A549 (cell line): ENCODE measurements at regions not wholly inside any gene's neighbourhood (a gene's known extent, or its start where the extent isn't known, plus 50 kb on each side); places are given as distances from the start of the nearest gene placed in this dataset.

Experiments used
- ATAC-seq, 2 experiments: fragments of 200-7000 bp in 1 of 2; fragments of >200 bp in 1 of 2; cut with Nextera tagmentation in 1 of 2; cut with Tn5 transposase in 1 of 2; 3 replicates each; pipeline versions ENCODE4 v1.8.0 to v1.9.1; 2018 to 2020; ENCODE audit warnings: mild to moderate bottlenecking in 1 of 2, moderate library complexity in 1 of 2
- CTCF ChIA-PET: fragments of 300-600 bp; sonication (Branson Sonifier 250); formaldehyde crosslinking; extraction: SDS; loops from one replicate; lab custom pipeline; 2021; ENCODE audit warnings: antibody characterized with exemption, inconsistent platforms; lab: Yijun Ruan, JAX
- POLR2A ChIA-PET: fragments of 350-600 bp; formaldehyde crosslinking; extraction: SDS; loops from one replicate; lab custom pipeline; 2021; ENCODE audit warnings: antibody characterized with exemption, inconsistent platforms; lab: Yijun Ruan, JAX
- DNase-seq, 2 experiments: peaks; one replicate each; pipeline versions ENCODE4 v3.0.0 to v3.0.0-alpha.2; 2011 to 2016; ENCODE audit warnings: low read depth in 1 of 2, low spot score in 1 of 2
- FAIRE-seq: peaks from 2 replicates; lab custom pipeline; 2011; peaks lifted over from hg19 to GRCh38; lab: Jason Lieb, UNC
- H3K27ac ChIP-seq, 2 experiments: fragments of >200 bp; sonication (Bioruptor Twin); formaldehyde crosslinking; 3 replicates each; pipeline ENCODE4 v1.5.1; 2016 to 2017
- H3K4me1 ChIP-seq: fragments of >200 bp; sonication (Bioruptor Twin); formaldehyde crosslinking; 3 replicates; pipeline ENCODE4 v1.6.1; 2016
- H3K4me2 ChIP-seq: fragments of >200 bp; sonication (Bioruptor Twin); formaldehyde crosslinking; 3 replicates; pipeline ENCODE4 v1.6.1; 2016
- H3K4me3 ChIP-seq: fragments of >200 bp; sonication (Bioruptor Twin); formaldehyde crosslinking; 3 replicates; pipeline ENCODE4 v1.5.1; 2016
- H3K9me3 ChIP-seq: fragments of >200 bp; sonication (Bioruptor Twin); formaldehyde crosslinking; 3 replicates; pipeline ENCODE4 v1.6.1; 2016
- BHLHE40 ChIP-seq: IDR thresholded peaks from 2 replicates; pipeline ENCODE4 v1.6.1; 2012; ENCODE audit warnings: low read depth, low read length, inconsistent platforms
- CBX2 ChIP-seq: fragments of 200-600 bp; sonication (generic); IDR thresholded peaks from 2 replicates; pipeline ENCODE4 v1.6.1; 2016; ENCODE audit warnings: low read depth, mild to moderate bottlenecking, borderline replicate concordance
- CBX8 ChIP-seq: fragments of 200-600 bp; sonication (generic); IDR thresholded peaks from 2 replicates; pipeline ENCODE4 v1.6.1; 2016
- CHD2 ChIP-seq: fragments of 150-350 bp; IDR thresholded peaks from 2 replicates; pipeline ENCODE4 v1.6.1; 2014; ENCODE audit warnings: low read length; ENCODE audit not compliant: partially characterized antibody
- CHD4 ChIP-seq: fragments of 200-600 bp; sonication (generic); IDR thresholded peaks from 2 replicates; pipeline ENCODE4 v1.6.1; 2016; ENCODE audit warnings: antibody characterized with exemption, mild to moderate bottlenecking, borderline replicate concordance
- EHF ChIP-seq: fragments of 250-450 bp; sonication (Bioruptor Pico); IDR thresholded peaks from 2 replicates; pipeline ENCODE4 v1.5.0; 2020; ENCODE audit warnings: mild to moderate bottlenecking
- EP300 ChIP-seq, 2 experiments: fragments of >200 bp; sonication (Bioruptor Twin); formaldehyde crosslinking; IDR thresholded peaks; 2 replicates in 1 of 2; 3 replicates in 1 of 2; pipeline ENCODE4 v1.6.1; 2016 to 2017
- ESRRA ChIP-seq: fragments of 150-350 bp; IDR thresholded peaks from 2 replicates; pipeline ENCODE4 v1.6.1; 2014; ENCODE audit warnings: mild to moderate bottlenecking, low read length, borderline replicate concordance
- FOSL2 ChIP-seq, 2 experiments: fragments of 450-650 bp in 1 of 2; fragments of >200 bp in 1 of 2; sonication (Bioruptor Twin) in 1 of 2; formaldehyde crosslinking; IDR thresholded peaks; 2 replicates each; pipeline versions ENCODE4 v1.5.0 to v1.6.1; 2016 to 2020; ENCODE audit warnings: mild to moderate bottlenecking in 1 of 2, moderate library complexity in 1 of 2
- FOXS1 ChIP-seq: fragments of 250-450 bp; sonication (Bioruptor Pico); IDR thresholded peaks from 2 replicates; pipeline ENCODE4 v1.5.0; 2020; ENCODE audit warnings: mild to moderate bottlenecking, moderate library complexity
- HDAC2 ChIP-seq: fragments of 200-600 bp; sonication (generic); IDR thresholded peaks from 2 replicates; pipeline ENCODE4 v1.6.1; 2016
- HEYL ChIP-seq: fragments of 250-450 bp; sonication (Bioruptor Pico); IDR thresholded peaks from 2 replicates; pipeline ENCODE4 v1.8.0; 2021; ENCODE audit warnings: mild to moderate bottlenecking, moderate library complexity
- HOXB5 ChIP-seq: fragments of 250-450 bp; sonication (Bioruptor Pico); IDR thresholded peaks from 2 replicates; pipeline ENCODE4 v1.5.0; 2020; ENCODE audit warnings: mild to moderate bottlenecking, moderate library complexity
- JUN ChIP-seq, 2 experiments: fragments of >200 bp; sonication (Bioruptor Twin); formaldehyde crosslinking; IDR thresholded peaks; 2 replicates in 1 of 2; 3 replicates in 1 of 2; pipeline ENCODE4 v1.6.1; 2016 to 2017
- KDM1A ChIP-seq: fragments of 200-600 bp; sonication (generic); IDR thresholded peaks from 2 replicates; pipeline ENCODE4 v1.6.1; 2016; ENCODE audit warnings: low read depth, mild to moderate bottlenecking
- NPAS2 ChIP-seq: fragments of 250-450 bp; sonication (Bioruptor Pico); IDR thresholded peaks from 2 replicates; pipeline ENCODE4 v1.8.0; 2022; ENCODE audit warnings: mild to moderate bottlenecking, moderate library complexity, borderline replicate concordance
- RCOR1 ChIP-seq: fragments of 150-350 bp; IDR thresholded peaks from 2 replicates; pipeline ENCODE4 v1.6.1; 2014; ENCODE audit warnings: antibody characterized with exemption, low read length, low read depth
- RNF2 ChIP-seq: fragments of 200-600 bp; sonication (generic); IDR thresholded peaks from 2 replicates; pipeline ENCODE4 v1.6.1; 2016; ENCODE audit warnings: low read depth, mild to moderate bottlenecking, antibody characterized with exemption, moderate library complexity, borderline replicate concordance
- SMC3 ChIP-seq: fragments of >200 bp; sonication (Bioruptor Twin); formaldehyde crosslinking; IDR thresholded peaks from 3 replicates; pipeline ENCODE4 v1.6.1; 2018; ENCODE audit warnings: inconsistent platforms
- SREBF2 ChIP-seq: fragments of 450-650 bp; IDR thresholded peaks from 2 replicates; pipeline ENCODE4 v1.6.1; 2014; ENCODE audit warnings: mild to moderate bottlenecking, moderate library complexity
- ZC3H11A ChIP-seq: fragments of 450-650 bp; IDR thresholded peaks from 2 replicates; pipeline ENCODE4 v1.6.1; 2014; ENCODE audit warnings: antibody characterized with exemption, mild to moderate bottlenecking
- ZNF302 ChIP-seq: fragments of 250-450 bp; sonication (Bioruptor Pico); IDR thresholded peaks from 2 replicates; pipeline ENCODE4 v1.9.0; 2021; ENCODE audit warnings: inconsistent platforms, mild to moderate bottlenecking, moderate library complexity
- ZSCAN20 ChIP-seq: fragments of 250-450 bp; sonication (Bioruptor Pico); IDR thresholded peaks from 2 replicates; pipeline ENCODE4 v1.8.0; 2022; ENCODE audit warnings: mild to moderate bottlenecking, moderate library complexity
- WGBS: methylation state at CpG from one replicate; pipeline ENCODE4 v1.1.6; 2017; ENCODE audit errors: missing lambda C conversion rate; 5-methylcytosine and 5-hydroxymethylcytosine counted together
- TF ChIP-seq, protein P1 (sequence below): fragments of 450-650 bp; IDR thresholded peaks from 2 replicates; pipeline ENCODE4 v1.6.1; 2014; ENCODE audit warnings: antibody characterized with exemption
- TF ChIP-seq, protein P2 (sequence below): fragments of >200 bp; sonication (Bioruptor Twin); formaldehyde crosslinking; IDR thresholded peaks from 3 replicates; pipeline ENCODE4 v1.6.1; 2016
- TF ChIP-seq, protein P3 (sequence below): IDR thresholded peaks from 2 replicates; pipeline ENCODE4 v1.6.1; 2012
- TF ChIP-seq, protein P4 (sequence below): fragments of >200 bp; sonication (Bioruptor Twin); formaldehyde crosslinking; IDR thresholded peaks from 2 replicates; pipeline ENCODE4 v1.6.1; 2016
- TF ChIP-seq, protein P5 (sequence below): IDR thresholded peaks from 2 replicates; pipeline ENCODE4 v1.6.1; 2012

DNA sequence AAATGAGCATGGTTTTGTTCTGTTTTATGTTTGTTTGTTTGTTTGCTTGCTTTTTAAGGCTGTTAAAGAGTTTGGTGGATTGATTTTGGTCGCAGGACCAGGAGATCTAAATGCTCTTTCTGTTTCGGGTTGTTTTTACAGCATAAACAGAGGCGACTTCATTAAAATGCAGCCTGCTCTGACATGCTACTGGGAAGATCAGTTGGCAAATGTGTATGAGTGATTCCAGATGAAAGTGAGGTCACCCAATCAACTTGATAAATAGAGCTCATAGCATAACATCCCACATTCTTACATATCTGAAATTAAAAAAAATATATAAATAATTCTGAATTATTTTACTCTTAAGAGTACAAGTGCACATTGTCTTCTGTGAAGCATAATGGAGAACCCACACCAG is 947.7 kb downstream of the GALC start:
- Histone ChIP-seq H3K9me3 (no peaks in the 10 kb centered on the region), H3K4me2 (no peak overlapping the region), H3K27ac (no peak overlapping the region), H3K4me1 (no peaks in the 10 kb centered on the region), H3K4me3 (no peak overlapping the region)
- FAIRE-seq (no peak), ATAC-seq (no peak), DNase-seq (no peak)
- ChIA-PET POLR2A (no interaction called here), CTCF (no interaction called here)
- 2% methylated on average over 3 of the region's 3 CpGs for WGBS
- TF ChIP-seq HEYL (CRISPR knock-in tag) (no peak), SREBF2 (no peak), HDAC2 (no peak), CBX8 (no peak), ESRRA (no peak), EP300 (IDR thresholded peaks at IDR 0.05) (no peak), SMC3 (no peak), RNF2 (no peak), FOSL2 (IDR thresholded peaks at IDR 0.05) (no peak), FOSL2 (CRISPR knock-in tag; IDR thresholded peaks at IDR 0.05) (no peak), HOXB5 (CRISPR knock-in tag) (no peak), KDM1A (no peak), CBX2 (no peak)
- TF ChIP-seq, protein P1, sequence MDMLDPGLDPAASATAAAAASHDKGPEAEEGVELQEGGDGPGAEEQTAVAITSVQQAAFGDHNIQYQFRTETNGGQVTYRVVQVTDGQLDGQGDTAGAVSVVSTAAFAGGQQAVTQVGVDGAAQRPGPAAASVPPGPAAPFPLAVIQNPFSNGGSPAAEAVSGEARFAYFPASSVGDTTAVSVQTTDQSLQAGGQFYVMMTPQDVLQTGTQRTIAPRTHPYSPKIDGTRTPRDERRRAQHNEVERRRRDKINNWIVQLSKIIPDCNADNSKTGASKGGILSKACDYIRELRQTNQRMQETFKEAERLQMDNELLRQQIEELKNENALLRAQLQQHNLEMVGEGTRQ, result no peak
- TF ChIP-seq, protein P2, sequence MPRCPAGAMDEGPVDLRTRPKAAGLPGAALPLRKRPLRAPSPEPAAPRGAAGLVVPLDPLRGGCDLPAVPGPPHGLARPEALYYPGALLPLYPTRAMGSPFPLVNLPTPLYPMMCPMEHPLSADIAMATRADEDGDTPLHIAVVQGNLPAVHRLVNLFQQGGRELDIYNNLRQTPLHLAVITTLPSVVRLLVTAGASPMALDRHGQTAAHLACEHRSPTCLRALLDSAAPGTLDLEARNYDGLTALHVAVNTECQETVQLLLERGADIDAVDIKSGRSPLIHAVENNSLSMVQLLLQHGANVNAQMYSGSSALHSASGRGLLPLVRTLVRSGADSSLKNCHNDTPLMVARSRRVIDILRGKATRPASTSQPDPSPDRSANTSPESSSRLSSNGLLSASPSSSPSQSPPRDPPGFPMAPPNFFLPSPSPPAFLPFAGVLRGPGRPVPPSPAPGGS, result no peak
- TF ChIP-seq, protein P3, sequence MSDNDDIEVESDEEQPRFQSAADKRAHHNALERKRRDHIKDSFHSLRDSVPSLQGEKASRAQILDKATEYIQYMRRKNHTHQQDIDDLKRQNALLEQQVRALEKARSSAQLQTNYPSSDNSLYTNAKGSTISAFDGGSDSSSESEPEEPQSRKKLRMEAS, result no peak
- TF ChIP-seq, protein P4, sequence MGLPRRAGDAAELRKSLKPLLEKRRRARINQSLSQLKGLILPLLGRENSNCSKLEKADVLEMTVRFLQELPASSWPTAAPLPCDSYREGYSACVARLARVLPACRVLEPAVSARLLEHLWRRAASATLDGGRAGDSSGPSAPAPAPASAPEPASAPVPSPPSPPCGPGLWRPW, result no peak
- TF ChIP-seq, protein P5, sequence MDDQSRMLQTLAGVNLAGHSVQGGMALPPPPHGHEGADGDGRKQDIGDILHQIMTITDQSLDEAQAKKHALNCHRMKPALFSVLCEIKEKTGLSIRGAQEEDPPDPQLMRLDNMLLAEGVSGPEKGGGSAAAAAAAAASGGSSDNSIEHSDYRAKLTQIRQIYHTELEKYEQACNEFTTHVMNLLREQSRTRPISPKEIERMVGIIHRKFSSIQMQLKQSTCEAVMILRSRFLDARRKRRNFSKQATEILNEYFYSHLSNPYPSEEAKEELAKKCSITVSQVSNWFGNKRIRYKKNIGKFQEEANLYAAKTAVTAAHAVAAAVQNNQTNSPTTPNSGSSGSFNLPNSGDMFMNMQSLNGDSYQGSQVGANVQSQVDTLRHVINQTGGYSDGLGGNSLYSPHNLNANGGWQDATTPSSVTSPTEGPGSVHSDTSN, result no peak

DNA sequence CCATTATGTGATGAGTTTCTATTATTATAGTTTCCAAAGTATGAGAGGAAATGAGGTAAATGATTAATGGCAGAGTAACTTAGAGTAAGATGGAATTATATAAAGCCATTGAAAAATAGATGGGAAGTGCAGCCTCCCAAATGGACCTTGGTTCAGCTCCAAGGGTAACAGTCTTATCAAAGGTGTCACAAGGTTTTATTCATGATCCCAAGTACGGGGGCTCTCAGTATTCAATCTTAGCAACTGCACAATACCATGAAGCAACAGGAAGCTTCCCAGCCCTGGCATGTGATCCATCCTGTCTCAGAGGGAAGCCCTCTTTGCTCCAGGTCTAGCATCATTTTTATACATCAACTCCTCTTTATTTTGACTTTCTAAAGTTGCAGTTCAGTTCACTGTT is 948.2 kb downstream of the GALC start:
- WGBS, result 0% methylated on average over 1 of the region's 1 CpG
- Histone ChIP-seq H3K27ac (no peak overlapping the region), H3K4me3 (no peak overlapping the region), H3K9me3 (no peaks in the 10 kb centered on the region), H3K4me2 (no peak overlapping the region), H3K4me1 (no peaks in the 10 kb centered on the region)
- no peak for TF ChIP-seq EHF (CRISPR knock-in tag)
- TF ChIP-seq CBX8, result no peak
- no peak for TF ChIP-seq CHD2
- TF ChIP-seq EP300 (IDR thresholded peaks at IDR 0.05), result no peak
- no peak for TF ChIP-seq RCOR1
- no peak for TF ChIP-seq SREBF2
- TF ChIP-seq NPAS2 (CRISPR knock-in tag), result no peak
- no peak for TF ChIP-seq BHLHE40
- no peak for TF ChIP-seq ZSCAN20
- TF ChIP-seq ZC3H11A, result no peak
- no peak for TF ChIP-seq ZNF302 (CRISPR knock-in tag)
- TF ChIP-seq ESRRA, result no peak
- TF ChIP-seq, protein P3, result no peak
- no peak for TF ChIP-seq CHD4
- no peak for TF ChIP-seq JUN (IDR thresholded peaks at IDR 0.05)
- TF ChIP-seq HEYL (CRISPR knock-in tag), result no peak
- no peak for TF ChIP-seq FOXS1 (CRISPR knock-in tag)
- DNase-seq (no peak), ATAC-seq (no peak), FAIRE-seq (no peak)
- POLR2A ChIA-PET, result no interaction called here
- CTCF ChIA-PET, result no interaction called here
